NOMO-1 treated with DMSO at 0.1 percent for 48 hours (cell line): ENCODE measurements at regions not wholly inside any gene's neighbourhood (a gene's known extent, or its start where the extent isn't known, plus 50 kb on each side); places are given as distances from the start of the nearest gene placed in this dataset.
A peak's percentile ranks its signal among the peaks of the same experiment; 100 is the strongest.

Experiments
- DNase-seq: peaks from one replicate; lab custom pipeline; 2025; ENCODE audit not compliant: unreplicated experiment; lab: John Stamatoyannopoulos, UW

DNA sequence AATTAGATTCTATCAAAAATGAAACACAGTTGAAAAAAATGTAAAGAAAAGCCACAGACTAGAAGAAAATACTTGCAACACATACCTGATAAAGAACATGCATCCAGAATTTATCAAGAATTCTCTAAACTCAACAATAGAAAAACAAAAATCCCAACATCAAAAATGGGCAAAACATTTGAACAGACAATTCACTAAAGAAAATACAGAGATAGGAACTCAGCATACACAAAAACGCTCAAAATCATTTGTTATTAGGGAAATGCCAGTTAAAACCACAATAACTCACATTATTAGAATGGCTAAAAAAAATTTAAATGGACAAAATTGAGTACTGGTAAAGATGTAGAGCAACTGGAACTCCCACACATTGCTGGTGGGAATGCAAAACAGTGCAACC lies 311.0 kb upstream of the PRDM1 start:
- no peak for DNase-seq

DNA sequence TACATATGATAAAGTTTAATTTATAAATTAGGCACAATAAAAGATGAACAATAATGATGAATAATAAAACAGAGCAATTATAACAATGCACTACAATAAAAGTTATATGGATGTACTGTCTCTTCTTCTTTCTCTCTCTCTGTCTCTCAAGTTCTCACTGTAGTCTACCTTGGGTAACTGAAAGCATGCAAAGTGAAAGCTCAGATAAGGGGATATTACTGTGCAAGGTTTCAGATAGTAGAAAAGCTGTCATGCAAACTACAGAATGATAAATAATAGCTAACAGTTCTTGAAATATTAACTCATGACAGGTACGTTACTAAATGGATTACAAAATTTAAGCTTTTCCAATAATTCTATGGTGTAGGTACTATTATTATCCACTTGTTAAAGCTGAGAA lies 311.9 kb upstream of the PRDM1 start:
- no peak for DNase-seq

DNA sequence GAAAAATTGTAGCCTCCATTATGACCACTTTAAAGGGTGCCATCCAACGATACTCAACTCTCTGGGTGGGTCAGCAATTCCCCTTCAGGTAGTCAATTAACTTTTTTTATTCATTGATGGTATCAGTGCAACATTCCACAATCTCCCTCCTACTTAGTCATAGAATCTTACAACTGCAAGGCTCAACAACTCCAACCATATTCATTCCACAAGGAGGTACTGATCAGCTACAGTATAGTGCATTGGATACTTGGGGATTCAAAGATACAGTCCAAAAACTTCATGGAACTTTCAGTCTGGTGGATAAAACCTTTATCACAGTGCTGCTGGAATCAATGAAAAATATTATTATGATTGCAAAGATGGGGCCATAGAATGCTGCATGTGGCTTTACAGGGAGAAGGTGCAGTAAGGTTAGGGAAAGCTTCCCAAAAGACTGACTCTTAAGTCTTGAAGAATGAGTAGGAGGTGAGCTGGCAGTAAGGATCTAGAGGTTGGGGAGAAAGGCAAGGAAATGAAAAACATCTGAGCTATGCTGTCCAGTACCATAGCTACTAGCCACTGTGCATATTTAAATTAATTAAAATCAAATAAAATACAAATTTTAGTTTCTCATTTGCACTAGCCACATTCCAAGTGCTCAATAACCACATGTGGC lies 314.7 kb upstream of the PRDM1 start:
- DNase-seq = no peak

DNA sequence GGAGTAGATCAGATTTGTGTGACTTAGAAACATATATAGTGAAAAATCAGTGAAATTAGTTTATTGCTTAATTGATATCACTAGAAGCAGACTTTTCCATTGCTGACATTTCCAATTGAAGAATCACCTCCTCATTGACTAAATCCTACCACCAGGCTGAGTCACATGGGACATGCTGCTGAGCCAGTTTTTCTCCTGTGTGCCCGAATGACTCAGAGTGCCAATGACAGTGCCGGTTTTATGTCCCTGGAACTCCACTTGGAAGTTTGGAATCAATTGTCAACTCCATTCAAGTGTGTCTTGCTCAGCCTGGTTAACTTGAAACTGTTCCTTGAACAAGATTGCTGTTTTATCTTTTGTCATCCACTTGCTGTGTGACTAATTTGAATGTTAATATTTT lies 316.1 kb upstream of the PRDM1 start:
- DNase-seq = no peak

DNA sequence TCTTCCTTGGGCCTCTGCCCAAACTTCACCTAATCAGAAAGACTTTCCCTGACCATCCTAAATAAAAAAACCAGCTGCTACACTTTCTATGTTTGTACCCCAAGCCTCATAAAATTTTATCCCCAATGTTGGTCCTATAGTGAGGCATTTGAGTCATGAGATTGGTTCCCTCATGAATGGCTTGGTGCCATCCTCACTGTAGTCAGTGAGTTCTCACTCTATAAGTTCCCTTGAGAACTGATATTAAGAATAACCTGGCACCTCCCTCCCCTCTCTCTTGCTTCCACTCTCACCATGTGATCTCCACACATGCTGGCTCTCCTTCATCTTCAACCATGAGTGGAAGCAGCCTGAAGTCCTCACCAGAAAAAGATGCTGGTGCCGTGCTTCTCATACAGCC lies 316.9 kb upstream of the PRDM1 start:
- no peak for DNase-seq

DNA sequence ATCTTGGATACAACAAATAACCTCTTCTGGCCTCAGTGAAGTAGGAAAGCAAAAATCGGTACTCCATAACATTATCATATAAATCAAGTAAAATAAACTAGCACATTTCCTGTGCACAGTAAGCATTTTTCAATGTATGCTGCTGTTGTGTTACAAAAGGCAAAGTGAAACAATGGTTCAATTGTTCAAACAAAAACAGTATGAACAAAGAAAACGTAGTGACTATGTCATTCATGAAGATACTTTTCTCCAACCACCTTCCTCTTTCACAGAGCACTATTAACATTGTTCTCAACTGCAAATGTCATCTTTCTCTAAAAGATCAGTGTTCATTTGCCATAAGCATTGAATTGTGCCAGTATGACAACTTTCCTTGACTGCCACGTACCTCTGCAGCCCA lies 318.6 kb upstream of the PRDM1 start:
- no peak for DNase-seq

DNA sequence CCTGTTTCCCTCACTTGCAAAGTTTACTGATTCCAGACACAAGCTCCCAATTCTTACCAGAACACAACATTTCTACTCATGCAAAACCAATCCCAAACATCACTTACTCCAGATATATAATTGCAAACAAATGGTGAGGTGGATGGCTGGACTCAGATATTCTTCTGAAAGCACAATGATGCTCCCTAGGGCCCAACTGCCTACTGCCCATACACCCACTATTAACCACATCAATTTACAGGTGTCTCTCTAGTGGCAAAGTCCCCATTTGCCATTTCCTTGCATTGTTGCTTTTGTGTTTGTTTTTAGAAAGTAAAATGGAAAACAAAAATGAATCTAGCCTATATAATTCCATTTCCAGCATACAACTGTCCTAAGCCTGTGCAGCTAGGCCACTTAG lies 320.9 kb upstream of the PRDM1 start:
- DNase-seq = no peak

DNA sequence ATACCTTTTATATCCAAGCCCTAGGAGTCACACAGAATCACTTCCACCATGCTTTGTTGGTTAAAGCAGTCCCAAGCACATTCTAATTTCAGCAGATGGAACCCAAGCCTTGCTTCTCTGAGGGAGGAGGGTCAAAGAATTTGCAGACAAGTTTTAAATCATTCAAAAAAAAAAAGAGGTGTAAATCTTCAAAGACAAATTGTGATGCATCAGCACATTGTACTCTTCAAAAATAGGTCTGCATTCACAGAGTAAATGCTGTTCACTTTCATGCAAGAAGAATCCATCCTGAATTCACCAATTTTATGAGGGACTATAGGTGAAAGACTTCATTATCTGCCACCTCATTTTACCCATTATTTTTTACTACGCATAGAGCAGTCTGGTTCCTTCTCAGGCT lies 321.8 kb upstream of the PRDM1 start:
- no peak for DNase-seq

DNA sequence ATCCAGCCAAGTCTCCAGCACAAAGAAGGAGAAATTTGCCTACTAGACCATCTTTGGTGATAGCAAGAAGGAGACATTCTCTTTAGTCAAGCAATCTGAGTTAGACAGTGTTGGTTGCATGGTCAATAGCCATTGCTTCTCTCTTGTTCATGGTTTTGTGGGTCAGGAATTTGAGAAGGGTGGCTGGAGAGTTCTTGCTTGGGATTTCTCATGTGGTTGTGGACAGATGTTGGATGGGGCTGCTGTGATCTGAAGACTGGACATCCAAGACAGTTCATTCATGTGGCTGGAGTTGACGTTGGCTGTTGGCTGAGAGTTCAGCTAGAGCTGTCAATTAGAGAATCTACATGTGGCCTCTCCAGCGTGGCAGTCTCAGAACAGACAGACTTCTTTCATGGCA lies 322.3 kb upstream of the PRDM1 start:
- DNase-seq = no peak

DNA sequence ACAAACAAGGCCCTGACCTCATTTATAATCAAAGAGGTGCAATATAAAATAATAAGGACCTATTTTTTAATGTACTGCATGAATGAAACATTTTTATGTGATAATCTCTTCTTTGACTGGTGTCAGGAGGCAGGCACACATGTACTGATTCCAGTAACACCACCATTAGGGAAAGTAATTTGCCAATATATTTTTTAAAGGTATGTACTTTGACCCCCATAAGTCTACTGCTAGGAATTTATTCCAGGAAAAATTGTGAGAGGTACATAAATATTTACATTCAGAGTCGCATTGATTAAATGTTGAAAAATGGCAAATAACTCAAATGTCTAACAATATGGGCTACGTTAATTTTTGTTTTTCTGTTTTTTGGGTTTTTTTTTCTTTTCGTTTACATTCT lies 325.4 kb upstream of the PRDM1 start:
- DNase-seq = no peak

DNA sequence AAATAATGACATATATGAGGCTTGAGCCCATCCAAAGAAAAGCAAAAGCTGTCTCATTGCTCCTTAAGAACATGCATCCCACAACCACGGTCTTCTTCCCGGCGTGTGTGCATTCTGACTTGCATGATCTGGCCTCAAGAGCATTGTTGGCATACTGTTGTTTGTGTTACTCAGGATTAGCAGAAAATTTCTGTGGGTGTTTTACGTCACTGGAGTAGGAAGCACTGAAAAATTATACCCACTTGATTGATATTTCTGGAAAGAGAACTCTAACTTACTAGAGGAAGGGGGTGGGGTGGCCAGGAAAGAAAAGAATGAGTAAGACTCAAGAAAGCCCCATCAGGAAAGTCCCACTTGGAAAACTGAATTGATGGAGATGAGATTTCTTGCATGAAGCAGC lies 326.2 kb upstream of the PRDM1 start:
- DNase-seq = no peak

DNA sequence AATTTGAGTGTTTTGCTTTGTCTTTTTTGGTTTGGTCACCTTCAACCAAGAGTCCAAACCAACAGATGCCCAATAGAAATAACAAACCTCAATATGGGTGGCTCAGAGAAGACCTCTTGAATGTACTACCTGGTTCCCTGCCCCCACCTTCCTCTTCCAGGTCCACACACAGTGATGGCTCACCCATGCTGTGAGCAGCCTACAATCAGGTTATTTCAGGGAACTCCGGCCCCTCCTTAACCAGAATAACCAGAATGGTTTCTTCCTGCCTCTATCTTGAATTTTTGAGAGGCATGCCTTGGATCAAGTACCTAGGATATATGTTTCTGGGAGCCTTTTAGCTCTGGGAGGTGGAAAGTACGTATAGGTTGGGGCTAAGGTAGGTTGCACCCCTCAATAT lies 327.1 kb upstream of the PRDM1 start:
- no peak for DNase-seq

DNA sequence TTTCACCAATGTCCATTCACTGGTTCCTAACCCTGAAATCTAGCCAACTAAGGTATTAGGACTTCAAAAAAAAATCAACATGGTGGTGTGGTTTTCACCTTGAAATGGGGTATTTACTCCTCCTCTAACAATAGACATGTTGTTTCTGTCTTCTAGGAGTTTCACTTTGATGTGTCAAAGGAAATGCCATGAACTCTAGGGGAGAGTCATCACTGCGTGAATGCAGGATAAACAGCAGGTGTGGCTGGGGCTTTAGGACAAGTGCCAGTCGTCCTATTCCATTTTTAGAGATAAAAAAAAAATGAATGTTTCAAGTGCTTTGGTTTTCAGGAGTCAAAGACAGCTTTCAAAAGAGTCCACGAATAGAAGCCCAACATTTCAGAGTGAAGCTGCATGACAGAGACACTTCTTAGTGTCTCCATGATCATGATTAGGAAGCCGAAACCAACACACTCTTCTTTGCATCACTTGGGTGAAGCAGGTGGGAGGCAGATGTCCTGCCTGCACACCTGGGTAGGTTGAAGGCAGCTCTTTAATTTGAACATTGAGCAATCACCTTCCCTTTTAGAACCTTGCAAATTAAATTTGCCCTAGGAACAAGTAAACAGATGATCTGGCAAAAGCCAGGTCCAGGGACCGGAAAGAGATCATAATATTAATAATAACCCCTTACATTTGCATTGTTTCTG lies 328.5 kb upstream of the PRDM1 start:
- DNase-seq = no peak

DNA sequence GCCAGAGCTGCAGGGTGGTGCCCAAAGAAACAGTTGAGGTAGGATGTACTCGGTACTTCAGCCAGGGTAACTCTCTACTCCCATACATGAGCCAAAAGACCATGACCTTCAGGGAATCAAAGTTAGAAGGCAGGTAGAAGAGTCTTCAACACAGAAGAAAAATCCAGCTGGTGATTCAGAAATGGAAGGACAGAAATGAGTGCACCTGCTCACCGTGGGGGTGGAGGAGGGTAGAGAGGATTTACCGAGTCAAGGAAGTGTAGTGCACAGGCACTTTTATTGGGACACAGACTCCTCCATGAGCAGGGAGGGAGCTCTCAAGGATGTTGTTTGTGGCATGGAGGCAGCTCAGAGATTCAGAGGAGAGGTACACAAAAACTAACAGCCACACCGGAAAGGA lies 330.3 kb upstream of the PRDM1 start:
- DNase-seq = no peak

DNA sequence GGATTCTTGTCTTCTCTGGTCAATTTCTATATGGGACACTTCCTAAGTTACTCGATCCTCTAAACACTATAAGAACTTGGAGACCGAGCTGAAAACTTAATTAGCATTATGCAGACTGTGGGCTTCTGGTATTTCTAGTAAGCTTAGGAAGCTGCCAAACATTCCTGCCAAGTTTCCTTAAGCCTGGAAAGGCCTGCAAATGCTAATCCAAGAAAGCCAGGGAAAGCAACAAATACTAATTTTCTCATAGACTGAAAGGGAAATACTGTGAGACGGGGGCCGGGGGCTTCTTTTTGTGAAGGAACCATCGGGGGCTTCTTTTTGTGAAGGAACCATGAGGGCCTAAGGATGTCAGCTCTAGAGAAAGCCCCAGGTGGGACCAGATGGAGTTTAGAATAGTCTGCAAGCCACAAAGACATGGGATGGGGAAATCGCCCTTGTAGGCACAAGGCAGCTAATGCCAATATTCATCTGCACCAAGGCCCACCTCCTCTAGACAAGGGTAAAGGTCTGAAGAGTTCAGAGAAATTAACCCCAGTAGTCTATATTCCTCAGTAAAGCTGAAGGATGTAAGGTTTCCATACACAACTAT lies 332.4 kb upstream of the PRDM1 start:
- no peak for DNase-seq

DNA sequence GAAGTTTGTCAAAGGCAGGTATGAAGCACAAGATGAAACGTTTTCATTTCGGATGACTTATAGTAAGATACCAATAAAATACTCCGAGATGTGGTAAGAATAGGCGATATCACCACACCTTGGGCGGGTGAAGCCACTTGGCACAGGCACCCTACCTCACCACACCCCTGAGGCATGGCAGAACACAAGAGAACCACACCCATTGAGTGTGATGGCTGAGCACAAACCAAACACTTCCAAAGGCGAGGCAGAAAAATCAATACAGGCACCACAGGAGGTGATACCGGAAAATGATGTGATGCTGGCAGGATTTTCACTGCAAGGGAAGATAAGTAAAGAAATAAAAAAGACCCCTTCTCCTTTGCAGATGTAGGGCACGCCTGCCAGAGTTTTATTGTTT lies 332.9 kb upstream of the PRDM1 start:
- DNase-seq = no peak

DNA sequence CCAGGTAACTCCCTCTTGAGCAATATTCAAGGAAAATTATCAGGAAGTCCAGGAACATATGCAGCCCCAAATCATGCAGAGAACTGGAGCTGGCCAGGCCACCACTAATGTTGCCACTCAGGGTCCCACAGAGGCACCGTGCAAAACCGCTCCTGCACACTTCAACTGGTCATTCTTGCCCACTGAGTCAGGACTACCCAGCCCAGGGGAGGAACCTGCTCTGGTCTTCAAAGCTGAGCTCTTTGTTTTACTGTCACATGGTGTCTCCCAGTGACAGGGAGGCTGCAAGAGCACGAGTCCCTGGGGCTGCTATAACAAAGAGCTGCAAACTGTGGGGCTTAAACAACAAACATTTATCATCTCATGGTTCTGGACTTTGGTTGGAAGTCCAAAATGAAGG lies 336.0 kb upstream of the PRDM1 start:
- no peak for DNase-seq

DNA sequence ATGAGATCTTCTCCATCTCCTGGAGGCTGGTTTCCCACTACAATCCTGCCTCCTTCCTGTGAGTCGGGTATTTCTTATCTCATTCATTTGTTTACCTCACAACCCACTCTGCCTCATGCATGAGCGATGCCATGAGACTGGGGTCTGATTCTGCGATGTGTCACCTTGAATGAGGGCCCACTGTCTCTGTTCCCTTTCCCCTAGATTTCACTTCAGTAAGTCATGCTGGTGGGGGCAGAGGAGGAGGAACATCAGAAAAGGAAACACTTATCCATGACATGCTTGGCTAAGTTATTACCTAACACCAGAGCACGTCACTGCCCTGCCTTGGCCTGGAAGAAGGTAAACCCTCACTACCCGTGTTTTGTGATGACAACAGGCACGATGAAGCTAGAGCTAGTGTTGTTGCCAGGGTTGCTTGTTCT lies 337.4 kb upstream of the PRDM1 start:
- DNase-seq = peak; percentile 72

DNA sequence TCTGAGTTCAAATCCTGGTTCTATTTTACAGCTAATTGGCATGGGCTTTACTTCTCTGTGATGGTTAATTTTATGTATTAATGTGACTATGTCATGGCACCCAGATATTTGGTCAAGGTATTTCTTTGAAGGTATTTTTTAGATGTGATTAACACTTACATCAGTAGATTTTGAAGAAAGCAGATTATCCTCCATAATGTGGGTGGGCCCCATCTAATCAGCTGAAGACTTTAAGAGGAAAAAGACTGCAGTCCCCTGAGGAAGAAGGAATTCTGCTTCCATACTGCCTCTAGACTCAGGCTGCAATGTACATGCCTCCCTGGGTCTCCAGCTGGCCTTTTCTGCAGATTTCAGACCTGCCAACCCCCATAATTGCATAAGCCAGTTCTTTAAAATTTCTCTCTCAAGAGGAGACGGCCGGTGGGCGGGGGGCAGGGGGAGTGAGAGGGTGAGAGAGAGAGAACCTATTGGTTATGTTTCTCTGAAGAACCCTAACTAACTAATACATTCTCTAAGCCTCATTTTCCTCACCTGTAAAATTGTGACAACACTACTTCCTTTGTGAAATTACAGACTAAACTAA lies 338.2 kb upstream of the PRDM1 start:
- no peak for DNase-seq

DNA sequence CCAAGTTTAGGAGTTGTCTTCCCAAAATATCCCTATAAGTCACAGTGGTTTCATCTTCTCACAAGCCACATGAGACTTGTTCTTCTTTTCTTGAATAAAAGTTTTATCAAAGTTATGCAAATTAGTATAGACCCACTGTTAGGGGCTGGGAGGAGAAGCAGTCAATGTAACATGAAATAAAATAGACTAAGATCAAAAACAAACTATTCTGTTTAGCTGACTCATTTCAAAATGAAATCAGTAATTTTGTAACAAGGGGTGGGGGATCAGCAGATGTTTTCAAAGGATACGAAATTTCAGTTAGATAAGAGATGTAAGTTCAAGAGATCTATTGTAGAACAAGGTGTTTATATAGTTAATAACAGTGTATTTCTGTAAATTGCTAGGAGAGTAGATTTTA lies 339.6 kb upstream of the PRDM1 start:
- no peak for DNase-seq

DNA sequence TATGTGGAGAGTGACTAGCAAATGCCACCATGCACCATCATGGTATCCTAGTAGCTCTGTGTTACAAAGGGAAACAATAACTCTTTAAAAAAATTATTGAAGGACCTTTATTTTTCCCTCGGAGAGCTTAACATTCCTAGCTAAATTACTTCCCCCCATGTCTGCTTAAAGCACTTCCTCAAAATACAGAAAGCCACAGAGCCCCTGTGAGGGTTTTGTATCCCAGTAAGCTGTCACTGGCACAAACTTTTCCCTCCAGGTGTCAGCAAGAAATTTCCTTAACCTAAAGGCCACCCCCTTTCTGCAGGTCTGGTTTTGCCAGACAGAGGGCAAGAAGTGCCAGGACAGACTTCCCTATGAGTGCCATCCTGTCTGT lies 340.0 kb upstream of the PRDM1 start:
- no peak for DNase-seq

DNA sequence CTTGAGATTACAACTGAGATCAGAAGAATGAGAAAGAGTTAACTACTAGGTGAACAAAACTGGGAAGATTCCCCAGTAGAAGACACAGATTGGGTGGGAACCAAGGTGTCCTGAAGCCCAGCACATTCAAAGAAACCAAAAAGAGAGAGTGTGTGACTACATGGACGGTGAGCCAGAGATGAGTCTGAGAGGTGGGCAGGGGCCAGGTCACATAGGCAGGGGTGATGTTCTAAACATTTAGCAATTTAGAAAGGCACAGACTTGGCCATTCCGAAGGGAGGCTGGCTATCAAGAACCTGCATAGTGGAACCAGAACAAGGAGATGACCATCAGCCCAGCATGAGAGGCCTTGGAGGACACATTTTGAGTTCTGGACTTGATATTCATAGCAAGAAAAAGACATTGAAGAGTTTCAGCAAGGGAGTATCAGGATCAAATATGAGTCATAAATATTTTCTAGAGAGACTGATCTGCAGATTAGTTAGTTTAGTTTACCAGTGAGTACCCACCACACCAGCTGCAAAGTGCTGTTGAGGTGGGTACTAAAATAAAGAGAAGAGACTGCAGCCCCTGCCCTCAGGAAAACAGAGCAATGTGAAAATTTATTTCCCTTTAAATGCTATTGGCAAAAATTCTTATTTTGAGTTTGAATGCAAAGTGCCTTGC lies 340.5 kb upstream of the PRDM1 start:
- no peak for DNase-seq
